ENCODE measurements at regions not wholly inside any gene's neighbourhood (a gene's known extent, or its start where the extent isn't known, plus 50 kb on each side); places are given as distances from the start of the nearest gene placed in this dataset.

DNA sequence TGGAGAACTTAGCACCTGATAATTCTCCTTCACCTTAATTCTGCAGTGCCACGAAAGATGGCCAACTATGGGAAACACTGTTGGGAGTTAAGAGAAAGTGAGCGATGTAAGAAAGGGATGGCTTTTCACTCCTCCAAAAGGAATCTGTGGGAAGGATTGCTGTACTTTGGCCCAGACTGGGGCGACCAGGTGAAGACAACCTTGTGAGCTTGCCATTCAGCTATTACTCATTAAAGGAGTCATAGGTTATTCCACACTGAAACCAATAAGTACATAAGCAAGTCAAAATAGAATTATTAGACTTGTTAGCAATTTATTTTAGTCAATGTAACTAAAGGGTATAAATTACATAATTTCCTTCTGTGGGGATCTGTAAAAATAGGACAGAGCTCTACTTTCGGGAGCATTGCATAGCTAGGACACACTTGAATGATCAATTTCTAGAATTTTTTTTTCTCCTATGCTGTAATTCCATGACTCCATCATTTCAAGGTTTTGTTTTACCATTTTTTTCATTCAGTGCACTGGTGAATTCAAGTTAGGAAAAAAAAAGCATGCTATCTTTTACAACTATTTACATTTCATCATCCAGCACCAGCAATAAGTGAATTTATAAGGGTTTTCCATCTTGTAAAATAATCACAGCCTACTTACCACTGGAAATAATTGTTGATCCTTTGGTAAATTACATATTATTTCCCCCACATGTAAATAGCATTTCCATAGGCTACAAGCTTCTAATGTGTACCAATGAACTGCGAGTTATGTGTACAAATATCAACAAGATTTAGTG lies 231.7 kb downstream of the SIM1 start:
- in situ Hi-C loops (cut with HindIII; ENCODE audit: low sequenced_read_pairs): no loop called here
- H3K4me3 ChIP-seq (ENCODE audit: low read depth, low read length): no peak overlapping the region
- no peak for DNase-seq (ENCODE audit: low read depth, low spot score)
- TF ChIP-seq, protein P1, sequence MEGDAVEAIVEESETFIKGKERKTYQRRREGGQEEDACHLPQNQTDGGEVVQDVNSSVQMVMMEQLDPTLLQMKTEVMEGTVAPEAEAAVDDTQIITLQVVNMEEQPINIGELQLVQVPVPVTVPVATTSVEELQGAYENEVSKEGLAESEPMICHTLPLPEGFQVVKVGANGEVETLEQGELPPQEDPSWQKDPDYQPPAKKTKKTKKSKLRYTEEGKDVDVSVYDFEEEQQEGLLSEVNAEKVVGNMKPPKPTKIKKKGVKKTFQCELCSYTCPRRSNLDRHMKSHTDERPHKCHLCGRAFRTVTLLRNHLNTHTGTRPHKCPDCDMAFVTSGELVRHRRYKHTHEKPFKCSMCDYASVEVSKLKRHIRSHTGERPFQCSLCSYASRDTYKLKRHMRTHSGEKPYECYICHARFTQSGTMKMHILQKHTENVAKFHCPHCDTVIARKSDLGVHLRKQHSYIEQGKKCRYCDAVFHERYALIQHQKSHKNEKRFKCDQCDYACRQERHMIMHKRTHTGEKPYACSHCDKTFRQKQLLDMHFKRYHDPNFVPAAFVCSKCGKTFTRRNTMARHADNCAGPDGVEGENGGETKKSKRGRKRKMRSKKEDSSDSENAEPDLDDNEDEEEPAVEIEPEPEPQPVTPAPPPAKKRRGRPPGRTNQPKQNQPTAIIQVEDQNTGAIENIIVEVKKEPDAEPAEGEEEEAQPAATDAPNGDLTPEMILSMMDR (IDR thresholded peaks at IDR 0.05; ENCODE audit: low read depth, low read length): no peak

DNA sequence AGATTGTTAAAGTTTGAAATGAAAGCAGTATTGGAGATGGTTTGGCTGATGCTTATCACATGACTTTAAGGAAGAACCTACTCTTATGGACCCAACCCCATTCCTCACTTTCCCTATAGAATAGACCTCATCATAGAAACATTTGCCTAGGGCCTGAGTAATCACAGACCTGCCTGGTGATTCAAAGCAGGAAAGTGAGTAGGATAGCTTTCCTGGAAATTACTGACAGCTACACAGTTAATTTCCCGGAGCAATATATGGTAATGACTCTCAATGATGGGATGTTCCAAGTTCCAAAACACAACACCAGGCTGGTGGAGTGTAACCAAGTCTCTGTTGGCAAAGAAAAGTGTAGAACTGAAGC lies 233.8 kb downstream of the SIM1 start:
- DNase-seq (ENCODE audit: low read depth, low spot score): peak; percentile 31
- TF ChIP-seq, protein P1 (IDR thresholded peaks at IDR 0.05; ENCODE audit: low read depth, low read length): no peak
- in situ Hi-C loops (cut with HindIII; ENCODE audit: low sequenced_read_pairs): no loop called here
- no peak overlapping the region for H3K4me3 ChIP-seq (ENCODE audit: low read depth, low read length)

DNA sequence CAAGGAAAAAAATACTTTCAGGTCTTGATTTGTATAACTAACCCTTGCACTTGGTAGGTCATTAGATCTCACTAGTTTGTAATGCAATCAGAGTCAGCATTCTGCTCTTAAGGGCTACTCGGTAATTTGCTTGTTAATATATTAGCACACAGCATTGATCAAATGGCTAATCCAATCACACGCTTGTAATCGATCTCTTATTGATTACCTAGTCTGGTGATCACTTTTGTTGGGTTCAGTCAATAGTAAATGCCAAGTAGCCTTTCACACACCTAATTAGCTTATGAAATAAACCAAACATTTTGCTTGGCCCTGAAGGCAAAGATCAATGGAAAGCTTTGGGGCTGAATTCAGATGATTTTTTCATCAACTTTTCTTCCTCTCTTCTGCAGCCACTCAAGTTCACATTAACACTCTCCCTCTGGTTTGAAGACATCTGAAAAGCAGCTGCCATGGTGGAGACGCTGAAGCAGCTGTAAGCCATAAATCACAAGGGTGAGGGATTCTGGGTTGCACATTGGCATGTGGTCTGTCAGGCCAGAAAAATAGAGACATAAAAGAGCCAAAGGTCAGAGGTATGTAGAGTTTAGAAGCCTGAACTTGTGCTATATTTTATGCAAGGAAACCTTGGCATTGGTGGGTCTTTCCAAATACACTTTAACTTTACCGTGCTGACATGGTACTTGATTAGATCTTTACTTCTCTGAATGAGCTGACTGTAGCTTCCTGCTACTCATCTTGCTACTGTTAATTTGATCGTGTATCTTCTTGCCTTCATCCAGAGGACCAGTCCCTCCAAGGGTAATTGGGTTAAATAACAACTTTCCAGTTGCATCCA lies 234.4 kb downstream of the SIM1 start:
- TF ChIP-seq, protein P1 (IDR thresholded peaks at IDR 0.05; ENCODE audit: low read depth, low read length): no peak
- H3K4me3 ChIP-seq (ENCODE audit: low read depth, low read length): no peak overlapping the region
- DNase-seq (ENCODE audit: low read depth, low spot score): no peak
- in situ Hi-C loops (cut with HindIII; ENCODE audit: low sequenced_read_pairs): no loop called here

DNA sequence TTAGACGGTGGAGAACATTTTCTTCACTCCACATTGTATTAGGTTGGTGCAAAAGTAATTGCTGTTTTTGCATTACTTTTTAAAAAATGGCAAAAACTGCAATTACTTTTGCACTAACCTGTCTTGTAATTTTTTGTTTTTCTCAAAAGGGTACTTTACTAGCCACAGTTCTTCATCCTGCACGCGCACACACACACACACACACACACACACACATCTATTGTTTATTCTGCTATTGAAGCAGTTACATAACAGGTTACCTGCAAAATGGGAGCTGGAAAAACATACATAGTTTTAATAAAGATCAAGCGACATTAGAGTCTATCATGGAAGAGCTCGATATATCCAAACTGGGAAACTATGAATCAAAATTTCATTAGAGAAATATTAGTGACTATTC lies 235.2 kb downstream of the SIM1 start:
- TF ChIP-seq, protein P1 (IDR thresholded peaks at IDR 0.05; ENCODE audit: low read depth, low read length): no peak
- in situ Hi-C loops (cut with HindIII; ENCODE audit: low sequenced_read_pairs): no loop called here
- no peak for DNase-seq (ENCODE audit: low read depth, low spot score)
- H3K4me3 ChIP-seq (ENCODE audit: low read depth, low read length): no peak overlapping the region

DNA sequence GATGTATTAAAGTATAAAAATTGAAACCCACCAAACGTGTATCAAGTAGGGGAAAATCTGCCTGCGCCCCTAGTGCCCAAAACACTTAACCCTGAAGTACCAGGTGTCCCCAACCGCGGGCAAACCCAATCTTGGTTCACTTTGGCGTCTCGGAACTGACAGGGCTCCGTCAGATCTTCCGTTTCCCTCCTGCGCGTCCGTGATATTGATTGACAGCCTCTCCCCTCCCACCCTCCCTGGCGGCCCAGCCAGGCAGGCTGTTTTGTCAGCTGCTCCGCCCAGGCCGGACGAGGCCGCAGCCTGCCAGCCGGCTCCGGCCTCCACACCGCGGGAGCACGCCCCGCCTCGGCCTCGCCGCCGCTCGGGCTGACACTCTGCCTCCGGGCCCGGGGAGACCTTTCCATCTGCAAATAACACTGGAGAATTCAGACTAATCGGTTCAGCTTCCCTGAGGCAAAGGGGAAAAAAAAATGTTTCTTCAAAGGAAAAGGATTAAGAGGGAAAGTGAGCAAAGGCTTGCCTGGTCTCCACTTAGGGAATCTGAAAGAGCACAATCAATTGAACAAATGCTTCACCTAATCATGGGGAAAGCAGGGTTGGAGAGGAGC lies 234.9 kb upstream of the MCHR2 start:
- DNase-seq (ENCODE audit: low read depth, low spot score): peak; percentile 59
- peak overlapping the region; percentile 31 for H3K4me3 ChIP-seq (ENCODE audit: low read depth, low read length)
- in situ Hi-C loops (cut with HindIII; ENCODE audit: low sequenced_read_pairs): no loop called here
- TF ChIP-seq, protein P1 (IDR thresholded peaks at IDR 0.05; ENCODE audit: low read depth, low read length): peak; percentile 31

DNA sequence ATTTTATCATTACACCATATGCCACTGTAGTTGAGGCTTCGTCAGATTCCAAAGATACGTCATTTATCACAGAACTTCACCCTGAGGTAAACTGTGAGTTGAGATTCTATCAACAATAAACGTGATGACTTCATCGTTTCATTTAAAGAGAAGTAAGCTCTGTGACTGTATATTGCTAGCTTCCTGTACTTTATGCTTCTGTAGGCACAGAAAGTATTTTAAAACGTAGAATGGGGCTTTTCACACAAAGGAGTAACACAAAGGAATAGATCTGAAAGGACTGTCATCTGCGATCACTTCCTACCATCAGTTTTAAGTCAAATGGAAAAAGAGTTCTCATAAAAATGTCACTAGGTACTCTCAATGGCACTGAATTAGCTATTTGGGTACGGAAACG lies 234.4 kb upstream of the MCHR2 start:
- DNase-seq (ENCODE audit: low read depth, low spot score): peak; percentile 7
- TF ChIP-seq, protein P1 (IDR thresholded peaks at IDR 0.05; ENCODE audit: low read depth, low read length): no peak
- in situ Hi-C loops (cut with HindIII; ENCODE audit: low sequenced_read_pairs): no loop called here
- H3K4me3 ChIP-seq (ENCODE audit: low read depth, low read length): peak overlapping the region; percentile 31

Data from astrocyte of the spinal cord (primary cell).